ENCODE measurements at regions not wholly inside any gene's neighbourhood (a gene's known extent, or its start where the extent isn't known, plus 50 kb on each side); places are given as distances from the start of the nearest gene placed in this dataset.

DNA sequence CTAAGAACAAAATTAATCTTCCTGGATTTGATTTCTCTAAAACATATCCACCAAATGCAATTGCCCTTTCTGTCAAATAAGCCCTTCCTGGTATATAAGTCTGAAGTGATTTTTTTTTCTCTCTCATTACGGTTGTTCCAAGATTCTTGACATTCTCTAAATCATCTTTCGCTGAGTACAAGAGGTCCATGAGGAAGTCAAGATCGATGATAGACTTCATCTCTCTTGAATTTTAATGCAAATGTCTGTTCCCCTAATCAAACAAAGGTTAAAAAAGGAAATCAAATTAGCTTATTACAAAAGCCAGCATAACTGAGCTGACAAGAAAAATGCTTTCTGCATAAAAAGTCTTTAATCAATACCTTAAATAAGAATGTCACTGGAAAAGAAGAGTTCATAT is 77.4 kb upstream of the ITGB1 start (continued):
- TF ChIP-seq KLF10 (tag by site-specific recombination; IDR thresholded peaks at IDR 0.05) (no peak), ZNF366 (tag by site-specific recombination; conservative IDR thresholded peaks at IDR 0.05) (no peak)

DNA sequence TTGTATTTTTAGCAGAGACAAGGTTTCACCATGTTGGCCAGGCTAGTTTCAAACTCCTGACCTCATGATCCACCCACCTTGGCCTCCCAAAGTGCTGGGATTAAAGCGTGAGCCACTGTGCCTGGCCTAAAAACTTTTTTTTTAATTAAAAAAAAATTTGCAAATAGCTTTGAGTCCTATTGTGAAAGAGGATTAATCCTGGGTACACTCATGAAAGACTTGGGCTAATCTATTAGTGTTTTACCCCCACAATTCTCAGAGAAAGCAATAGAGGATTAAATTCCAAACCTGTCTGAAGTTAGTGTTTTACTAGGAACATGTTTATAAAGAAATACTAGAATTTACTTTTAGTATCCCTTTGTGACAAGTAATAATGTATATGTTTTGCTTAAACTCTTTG is 76.9 kb upstream of the ITGB1 start:
- TF ChIP-seq ZNF776 (tag by site-specific recombination; IDR thresholded peaks at IDR 0.05; ENCODE audit: borderline replicate concordance) (no peak), EGR2 (tag by site-specific recombination; IDR thresholded peaks at IDR 0.05; ENCODE audit: low read depth) (no peak), PRDM1 (tag by site-specific recombination; IDR thresholded peaks at IDR 0.05) (no peak), BCL11A (tag by site-specific recombination; IDR thresholded peaks at IDR 0.05; ENCODE audit: low read depth) (no peak), ZNF48 (tag by site-specific recombination; IDR thresholded peaks at IDR 0.05) (no peak), KLF9 (tag by site-specific recombination; IDR thresholded peaks at IDR 0.05; ENCODE audit: low read depth) (no peak), TRIM28 (IDR thresholded peaks at IDR 0.05; ENCODE audit: borderline replicate concordance, low read length) (no peak)
- ChIA-PET CTCF (interaction anchor here (0.6 to 0.7 kb wide), 2 partner anchors 26 to 50 kb away, joined by 3 to 4 read pairs; no protein-coding TSS in a partner anchor), POLR2A (no interaction called here)
- H3K4me1 ChIP-seq (ENCODE audit: control insufficient read depth, insufficient read depth, low read length), result no peaks in the 10 kb centered on the region
- no peak overlapping the region for H3K4me3 ChIP-seq (ENCODE audit: low read depth, low read length)
- H3K36me3 ChIP-seq (ENCODE audit: control insufficient read depth in 2 of 2, insufficient read depth in 1 of 2, low read length in 2 of 2), result no peaks in the 10 kb centered on the region
- H3K27ac ChIP-seq (ENCODE audit: extremely low read depth, low read depth, low read length), result no peak overlapping the region
- no peaks in the 10 kb centered on the region for H3K9me3 ChIP-seq (ENCODE audit: control insufficient read depth, insufficient read depth, low read depth, low read length)

DNA sequence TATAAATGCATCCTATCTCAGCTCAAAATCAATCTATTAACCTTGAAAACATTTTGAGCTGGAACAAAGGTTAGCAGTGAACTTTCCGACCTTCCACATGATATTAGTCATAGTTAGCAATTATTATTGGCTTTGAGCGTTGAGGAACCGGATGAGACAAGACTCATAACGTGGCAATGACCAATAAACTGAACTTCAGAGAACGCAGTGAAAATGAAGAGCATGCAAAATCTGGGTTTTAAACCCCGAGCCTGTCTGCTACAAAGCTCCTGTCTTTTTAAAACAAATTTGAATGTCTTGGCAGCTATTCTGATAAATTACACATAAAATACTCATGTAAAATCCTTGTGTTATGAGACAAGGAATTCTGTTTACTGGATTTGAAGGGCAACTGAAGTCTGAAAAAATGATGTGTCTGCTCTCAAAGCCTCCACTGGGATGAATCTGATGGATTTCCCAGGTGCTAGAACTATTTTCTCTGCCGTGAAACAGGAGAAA is 74.7 kb upstream of the ITGB1 start:
- TF ChIP-seq ZNF768 (tag by site-specific recombination; IDR thresholded peaks at IDR 0.05) (no peak), ZNF785 (tag by site-specific recombination; IDR thresholded peaks at IDR 0.05) (no peak), SP7 (tag by site-specific recombination; IDR thresholded peaks at IDR 0.05) (no peak), ZNF214 (tag by site-specific recombination; IDR thresholded peaks at IDR 0.05; ENCODE audit: borderline replicate concordance) (no peak), ZSCAN23 (tag by site-specific recombination; IDR thresholded peaks at IDR 0.05) (no peak), ZNF132 (tag by site-specific recombination; IDR thresholded peaks at IDR 0.05; ENCODE audit: borderline replicate concordance) (no peak)
- H3K9me3 ChIP-seq (ENCODE audit: control insufficient read depth, insufficient read depth, low read depth, low read length), result no peaks in the 10 kb centered on the region
- no peak overlapping the region for H3K4me3 ChIP-seq (ENCODE audit: low read depth, low read length)
- no peaks in the 10 kb centered on the region for H3K4me1 ChIP-seq (ENCODE audit: control insufficient read depth, insufficient read depth, low read length)
- CTCF ChIA-PET, result interaction anchor here (0.6 kb wide), 1 partner anchor 1174 kb away, joined by 4 read pairs; no protein-coding TSS in a partner anchor
- no peak overlapping the region for H3K27ac ChIP-seq (ENCODE audit: extremely low read depth, low read depth, low read length)
- no peaks in the 10 kb centered on the region for H3K36me3 ChIP-seq (ENCODE audit: control insufficient read depth in 2 of 2, insufficient read depth in 1 of 2, low read length in 2 of 2)
- POLR2A ChIA-PET, result no interaction called here

DNA sequence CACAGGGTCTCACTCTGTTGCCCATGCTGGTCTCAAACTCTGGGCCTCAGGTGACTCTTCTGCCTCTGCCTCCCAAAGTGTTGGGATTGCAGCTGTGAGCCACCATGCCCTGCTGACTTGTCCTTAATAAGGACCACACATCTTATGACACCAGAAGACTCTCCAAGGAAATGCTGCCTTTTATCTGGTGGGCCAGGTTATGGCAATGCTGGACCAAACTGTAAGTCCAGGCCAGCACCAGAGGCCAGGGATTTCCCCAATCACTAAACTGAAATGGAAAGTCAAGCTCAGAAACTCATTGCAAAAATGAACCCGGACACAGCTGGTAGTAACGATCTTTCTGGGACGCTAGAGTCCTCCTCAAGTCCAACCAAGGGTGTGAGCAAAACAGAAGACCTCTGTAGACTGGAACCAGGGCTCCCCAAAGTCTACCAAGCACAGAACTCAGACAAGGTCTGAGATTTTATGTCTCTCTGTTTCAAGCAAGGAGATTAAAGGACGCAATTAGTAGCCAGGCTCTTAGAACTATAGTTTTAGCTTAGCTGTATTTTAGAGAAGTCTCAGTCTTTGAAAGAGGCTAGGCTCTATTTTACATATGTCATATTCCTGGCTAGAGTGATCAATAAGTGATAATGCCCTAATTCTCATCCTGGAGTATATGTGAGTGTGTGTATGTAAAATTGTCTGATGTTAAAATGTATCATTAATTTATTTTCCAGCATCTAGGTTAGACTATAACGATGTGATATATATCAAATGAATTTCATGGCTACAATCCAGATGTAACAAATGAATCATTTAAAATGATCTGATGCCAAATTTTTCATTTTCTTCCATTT is 74.0 kb upstream of the ITGB1 start:
- no peaks in the 10 kb centered on the region for H3K36me3 ChIP-seq (ENCODE audit: control insufficient read depth in 2 of 2, insufficient read depth in 1 of 2, low read length in 2 of 2)
- CTCF ChIA-PET, result interaction anchor here (0.6 kb wide), 1 partner anchor 9 kb away, joined by 4 read pairs; no protein-coding TSS in a partner anchor
- H3K27ac ChIP-seq (ENCODE audit: extremely low read depth, low read depth, low read length), result no peak overlapping the region
- POLR2A ChIA-PET, result no interaction called here
- no peaks in the 10 kb centered on the region for H3K9me3 ChIP-seq (ENCODE audit: control insufficient read depth, insufficient read depth, low read depth, low read length)
- TF ChIP-seq, protein P1, sequence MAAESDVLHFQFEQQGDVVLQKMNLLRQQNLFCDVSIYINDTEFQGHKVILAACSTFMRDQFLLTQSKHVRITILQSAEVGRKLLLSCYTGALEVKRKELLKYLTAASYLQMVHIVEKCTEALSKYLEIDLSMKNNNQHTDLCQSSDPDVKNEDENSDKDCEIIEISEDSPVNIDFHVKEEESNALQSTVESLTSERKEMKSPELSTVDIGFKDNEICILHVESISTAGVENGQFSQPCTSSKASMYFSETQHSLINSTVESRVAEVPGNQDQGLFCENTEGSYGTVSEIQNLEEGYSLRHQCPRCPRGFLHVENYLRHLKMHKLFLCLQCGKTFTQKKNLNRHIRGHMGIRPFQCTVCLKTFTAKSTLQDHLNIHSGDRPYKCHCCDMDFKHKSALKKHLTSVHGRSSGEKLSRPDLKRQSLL (tag by site-specific recombination; IDR thresholded peaks at IDR 0.05), result no peak
- TF ChIP-seq ZNF549 (tag by site-specific recombination; IDR thresholded peaks at IDR 0.05) (no peak), ZNF624 (tag by site-specific recombination; IDR thresholded peaks at IDR 0.05) (no peak), ZNF623 (tag by site-specific recombination; IDR thresholded peaks at IDR 0.05) (no peak), MZF1 (tag by site-specific recombination; IDR thresholded peaks at IDR 0.05; ENCODE audit: borderline replicate concordance) (no peak), FEZF1 (tag by site-specific recombination; IDR thresholded peaks at IDR 0.05) (no peak)
- TF ChIP-seq, protein P2, sequence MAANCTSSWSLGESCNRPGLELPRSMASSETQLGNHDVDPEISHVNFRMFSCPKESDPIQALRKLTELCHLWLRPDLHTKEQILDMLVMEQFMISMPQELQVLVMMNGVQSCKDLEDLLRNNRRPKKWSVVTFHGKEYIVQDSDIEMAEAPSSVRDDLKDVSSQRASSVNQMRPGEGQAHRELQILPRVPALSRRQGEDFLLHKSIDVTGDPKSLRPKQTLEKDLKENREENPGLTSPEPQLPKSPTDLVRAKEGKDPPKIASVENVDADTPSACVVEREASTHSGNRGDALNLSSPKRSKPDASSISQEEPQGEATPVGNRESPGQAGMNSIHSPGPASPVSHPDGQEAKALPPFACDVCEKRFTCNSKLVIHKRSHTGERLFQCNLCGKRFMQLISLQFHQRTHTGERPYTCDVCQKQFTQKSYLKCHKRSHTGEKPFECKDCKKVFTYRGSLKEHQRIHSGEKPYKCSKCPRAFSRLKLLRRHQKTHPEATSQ (tag by site-specific recombination; IDR thresholded peaks at IDR 0.05), result no peak
- no peaks in the 10 kb centered on the region for H3K4me1 ChIP-seq (ENCODE audit: control insufficient read depth, insufficient read depth, low read length)
- H3K4me3 ChIP-seq (ENCODE audit: low read depth, low read length), result no peak overlapping the region

Data from HEK293 (cell line).